Effector memory CD8-positive, alpha-beta T cell (primary cell): ENCODE measurements at regions not wholly inside any gene's neighbourhood (a gene's known extent, or its start where the extent isn't known, plus 50 kb on each side); places are given as distances from the start of the nearest gene placed in this dataset.

Experiments
- ATAC-seq: fragments of 150-1000 bp; cut with Tn5 transposase; replicated peaks from 2 replicates; pipeline ENCODE4 v1.10.0; 2021; ENCODE audit warnings: mild to moderate bottlenecking, moderate library complexity
- DNase-seq, 3 experiments: peaks; one replicate each; pipeline ENCODE4 v3.0.0; 2021
- H3K27ac Mint-ChIP-seq, 2 donors: one replicate each; pipeline ENCODE4 v1.8.0; 2022; ENCODE audit warnings: mild to moderate bottlenecking in 2 of 2, mixed read lengths in 2 of 2, moderate library complexity in 2 of 2
- H3K27me3 Mint-ChIP-seq, 2 donors: one replicate each; pipeline ENCODE4 v1.8.0; 2022; ENCODE audit warnings: mixed read lengths in 2 of 2
- H3K36me3 Mint-ChIP-seq: one replicate; pipeline ENCODE4 v1.8.0; 2022; ENCODE audit warnings: mild to moderate bottlenecking, moderate library complexity, mixed read lengths; ENCODE audit not compliant: insufficient read depth
- H3K4me1 Mint-ChIP-seq, 2 donors: one replicate each; pipeline ENCODE4 v1.8.0; 2022; ENCODE audit warnings: low read depth in 2 of 2, mixed read lengths in 2 of 2
- H3K4me3 Mint-ChIP-seq, 2 donors: one replicate each; pipeline ENCODE4 v1.8.0; 2022; ENCODE audit warnings: mild to moderate bottlenecking in 2 of 2, mixed read lengths in 2 of 2, moderate library complexity in 2 of 2
- H3K9me3 Mint-ChIP-seq, 2 donors: one replicate each; pipeline ENCODE4 v1.8.0; 2022; ENCODE audit warnings: mixed read lengths in 2 of 2

GRCh38 chr5:24363789-24364481, 280.8 kb downstream of the CDH10 start:
- Mint-ChIP-seq H3K9me3 (peaks cover 7 to 9% of the 10 kb centered on the region in 2 donors), H3K27me3 (no peaks in the 10 kb centered on the region), H3K4me3 (no peak overlapping the region), H3K27ac (no peak overlapping the region), H3K36me3 (no peaks in the 10 kb centered on the region), H3K4me1 (peaks cover 0 to 3% of the 10 kb centered on the region in 2 donors)
- ATAC-seq (no peak), DNase-seq (no peak)

GRCh38 chr5:24364711-24365110, 280.1 kb downstream of the CDH10 start:
- Mint-ChIP-seq H3K4me1 (peaks cover 0 to 3% of the 10 kb centered on the region in 2 donors), H3K4me3 (no peak overlapping the region), H3K36me3 (no peaks in the 10 kb centered on the region), H3K27ac (no peak overlapping the region), H3K9me3 (peaks cover 7 to 9% of the 10 kb centered on the region in 2 donors), H3K27me3 (no peaks in the 10 kb centered on the region)
- ATAC-seq (no peak), DNase-seq (no peak)

GRCh38 chr5:24365406-24365805, 279.4 kb downstream of the CDH10 start:
- H3K9me3 Mint-ChIP-seq, result peaks cover 7 to 9% of the 10 kb centered on the region in 2 donors
- no peaks in the 10 kb centered on the region for H3K27me3 Mint-ChIP-seq
- no peak overlapping the region for H3K27ac Mint-ChIP-seq
- H3K36me3 Mint-ChIP-seq, result no peaks in the 10 kb centered on the region
- ATAC-seq (no peak), DNase-seq (no peak)
- H3K4me1 Mint-ChIP-seq, result peaks cover 0 to 3% of the 10 kb centered on the region in 2 donors
- no peak overlapping the region for H3K4me3 Mint-ChIP-seq

- DNase-seq (no peak), ATAC-seq (no peak)
- no peaks in the 10 kb centered on the region for H3K36me3 Mint-ChIP-seq
Measured at GRCh38 chr5:24367216-24367615, 277.6 kb downstream of the CDH10 start.

GRCh38 chr5:24368115-24368514, 276.7 kb downstream of the CDH10 start:
- Mint-ChIP-seq H3K4me3 (no peak overlapping the region), H3K9me3 (peaks cover 7 to 9% of the 10 kb centered on the region in 2 donors)
- no peak for ATAC-seq

More at GRCh38 chr5:24367216-24367615, 277.6 kb downstream of the CDH10 start:
- no peaks in the 10 kb centered on the region for H3K27me3 Mint-ChIP-seq
- no peak overlapping the region for H3K27ac Mint-ChIP-seq
- H3K4me3 Mint-ChIP-seq, result no peak overlapping the region
- H3K9me3 Mint-ChIP-seq, result peaks cover 7 to 9% of the 10 kb centered on the region in 2 donors
- peaks cover 0 to 3% of the 10 kb centered on the region in 2 donors for H3K4me1 Mint-ChIP-seq

GRCh38 chr5:24376210-24376609, 268.6 kb downstream of the CDH10 start:
- Mint-ChIP-seq H3K9me3 (peaks cover 0 to 3% of the 10 kb centered on the region in 2 donors), H3K27me3 (no peaks in the 10 kb centered on the region)

More at GRCh38 chr5:24368115-24368514, 276.7 kb downstream of the CDH10 start:
- no peak for DNase-seq
- peaks cover 0 to 3% of the 10 kb centered on the region in 2 donors for H3K4me1 Mint-ChIP-seq
- no peaks in the 10 kb centered on the region for H3K27me3 Mint-ChIP-seq
- H3K27ac Mint-ChIP-seq, result no peak overlapping the region
- no peaks in the 10 kb centered on the region for H3K36me3 Mint-ChIP-seq

GRCh38 chr5:24376616-24377015, 268.2 kb downstream of the CDH10 start:
- Mint-ChIP-seq H3K4me3 (no peak overlapping the region), H3K27ac (no peak overlapping the region), H3K9me3 (peaks cover 0 to 3% of the 10 kb centered on the region in 2 donors), H3K36me3 (no peaks in the 10 kb centered on the region), H3K27me3 (no peaks in the 10 kb centered on the region), H3K4me1 (no peaks in the 10 kb centered on the region)
- DNase-seq (no peak), ATAC-seq (no peak)

More at GRCh38 chr5:24376210-24376609, 268.6 kb downstream of the CDH10 start:
- no peaks in the 10 kb centered on the region for H3K36me3 Mint-ChIP-seq
- ATAC-seq, result no peak
- no peak overlapping the region for H3K4me3 Mint-ChIP-seq
- no peaks in the 10 kb centered on the region for H3K4me1 Mint-ChIP-seq
- no peak overlapping the region for H3K27ac Mint-ChIP-seq
- no peak for DNase-seq

- H3K9me3 Mint-ChIP-seq, result peaks cover 0 to 5% of the 10 kb centered on the region in 2 donors
- H3K4me1 Mint-ChIP-seq, result no peaks in the 10 kb centered on the region
- ATAC-seq (no peak), DNase-seq (no peak)
- no peak overlapping the region for H3K27ac Mint-ChIP-seq
- H3K4me3 Mint-ChIP-seq, result no peak overlapping the region
- H3K36me3 Mint-ChIP-seq, result no peaks in the 10 kb centered on the region
- no peaks in the 10 kb centered on the region for H3K27me3 Mint-ChIP-seq
Measured at GRCh38 chr5:24381861-24382489, 262.8 kb downstream of the CDH10 start.

- no peak overlapping the region for H3K27ac Mint-ChIP-seq
- ATAC-seq (no peak), DNase-seq (no peak)
- H3K4me1 Mint-ChIP-seq, result no peaks in the 10 kb centered on the region
- H3K27me3 Mint-ChIP-seq, result no peaks in the 10 kb centered on the region
- no peaks in the 10 kb centered on the region for H3K36me3 Mint-ChIP-seq
- H3K9me3 Mint-ChIP-seq, result peaks cover 0 to 6% of the 10 kb centered on the region in 2 donors
- H3K4me3 Mint-ChIP-seq, result no peak overlapping the region
Measured at GRCh38 chr5:24385070-24385469, 259.7 kb downstream of the CDH10 start.

- Mint-ChIP-seq H3K36me3 (no peaks in the 10 kb centered on the region), H3K27ac (no peak overlapping the region), H3K4me3 (no peak overlapping the region), H3K9me3 (peaks cover 0 to 6% of the 10 kb centered on the region in 2 donors), H3K4me1 (no peaks in the 10 kb centered on the region), H3K27me3 (no peaks in the 10 kb centered on the region)
- DNase-seq (no peak), ATAC-seq (no peak)
Measured at GRCh38 chr5:24385617-24386016, 259.2 kb downstream of the CDH10 start.

- Mint-ChIP-seq H3K4me1 (no peaks in the 10 kb centered on the region), H3K9me3 (peaks cover 0 to 6% of the 10 kb centered on the region in 2 donors), H3K4me3 (no peak overlapping the region), H3K27ac (no peak overlapping the region), H3K27me3 (no peaks in the 10 kb centered on the region), H3K36me3 (no peaks in the 10 kb centered on the region)
- ATAC-seq, result no peak
- no peak for DNase-seq
Measured at GRCh38 chr5:24388448-24388847, 256.3 kb downstream of the CDH10 start.

GRCh38 chr5:24389968-24390367, 254.8 kb downstream of the CDH10 start:
- Mint-ChIP-seq H3K36me3 (no peaks in the 10 kb centered on the region), H3K4me3 (no peak overlapping the region), H3K27ac (no peak overlapping the region), H3K27me3 (no peaks in the 10 kb centered on the region), H3K9me3 (peaks cover 0 to 3% of the 10 kb centered on the region in 2 donors), H3K4me1 (no peaks in the 10 kb centered on the region)
- DNase-seq (no peak), ATAC-seq (no peak)

- H3K4me3 Mint-ChIP-seq, result no peak overlapping the region
- no peak for ATAC-seq
- no peak for DNase-seq
- no peaks in the 10 kb centered on the region for H3K36me3 Mint-ChIP-seq
- H3K9me3 Mint-ChIP-seq, result peaks cover 0 to 5% of the 10 kb centered on the region in 2 donors
- no peak overlapping the region for H3K27ac Mint-ChIP-seq
- peaks cover 0 to 1% of the 10 kb centered on the region in 2 donors for H3K4me1 Mint-ChIP-seq
- no peaks in the 10 kb centered on the region for H3K27me3 Mint-ChIP-seq
Measured at GRCh38 chr5:24391816-24392215, 253.0 kb downstream of the CDH10 start.

- no peak overlapping the region for H3K27ac Mint-ChIP-seq
- peaks cover 0 to 1% of the 10 kb centered on the region in 2 donors for H3K4me1 Mint-ChIP-seq
- H3K9me3 Mint-ChIP-seq, result peaks cover 0 to 15% of the 10 kb centered on the region in 2 donors
- no peaks in the 10 kb centered on the region for H3K36me3 Mint-ChIP-seq
- ATAC-seq, result no peak
- no peak overlapping the region for H3K4me3 Mint-ChIP-seq
- no peaks in the 10 kb centered on the region for H3K27me3 Mint-ChIP-seq
- no peak for DNase-seq
Measured at GRCh38 chr5:24397601-24398000, 247.2 kb downstream of the CDH10 start.
